ENCODE measurements at regions not wholly inside any gene's neighbourhood (a gene's known extent, or its start where the extent isn't known, plus 50 kb on each side); places are given as distances from the start of the nearest gene placed in this dataset.

DNA sequence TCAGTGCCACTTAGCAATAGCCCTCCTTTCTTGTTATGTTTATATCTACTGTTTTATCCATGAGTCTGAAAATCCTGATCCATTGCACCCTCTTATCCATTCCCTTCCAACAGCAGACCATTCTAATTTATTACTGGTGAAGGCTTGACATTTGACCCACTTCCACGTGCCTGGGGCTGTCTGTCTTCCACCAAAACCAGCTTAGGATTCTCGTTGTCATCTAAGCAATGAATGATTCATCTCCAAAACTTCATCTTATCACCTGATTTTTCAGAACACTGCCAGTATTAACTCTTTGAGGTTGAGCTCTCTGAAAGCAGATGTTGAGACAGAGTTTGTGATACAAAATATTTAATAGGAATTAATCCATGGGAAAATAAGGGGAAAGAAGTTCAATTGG lies 277.8 kb upstream of the FBXL7 start:
- TF ChIP-seq EGR1 (IDR thresholded peaks at IDR 0.05): no peak
- TF ChIP-seq CEBPB (IDR thresholded peaks at IDR 0.05): no peak
- no peak for TF ChIP-seq NFIC (IDR thresholded peaks at IDR 0.05)
- TF ChIP-seq, protein P1, sequence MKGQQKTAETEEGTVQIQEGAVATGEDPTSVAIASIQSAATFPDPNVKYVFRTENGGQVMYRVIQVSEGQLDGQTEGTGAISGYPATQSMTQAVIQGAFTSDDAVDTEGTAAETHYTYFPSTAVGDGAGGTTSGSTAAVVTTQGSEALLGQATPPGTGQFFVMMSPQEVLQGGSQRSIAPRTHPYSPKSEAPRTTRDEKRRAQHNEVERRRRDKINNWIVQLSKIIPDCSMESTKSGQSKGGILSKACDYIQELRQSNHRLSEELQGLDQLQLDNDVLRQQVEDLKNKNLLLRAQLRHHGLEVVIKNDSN (IDR thresholded peaks at IDR 0.05): no peak
- TF ChIP-seq, protein P2, sequence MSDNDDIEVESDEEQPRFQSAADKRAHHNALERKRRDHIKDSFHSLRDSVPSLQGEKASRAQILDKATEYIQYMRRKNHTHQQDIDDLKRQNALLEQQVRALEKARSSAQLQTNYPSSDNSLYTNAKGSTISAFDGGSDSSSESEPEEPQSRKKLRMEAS (IDR thresholded peaks at IDR 0.05): no peak
- no peak for TF ChIP-seq FOXM1 (IDR thresholded peaks at IDR 0.05; ENCODE audit: borderline replicate concordance, low read depth)
- no peak for TF ChIP-seq YY1 (IDR thresholded peaks at IDR 0.05; ENCODE audit: low read depth)
- no peak for TF ChIP-seq ZBTB7A (IDR thresholded peaks at IDR 0.05; ENCODE audit: low read depth)
- TF ChIP-seq TEAD4 (IDR thresholded peaks at IDR 0.05): no peak
- TF ChIP-seq TAF1 (IDR thresholded peaks at IDR 0.05; ENCODE audit: low read depth): no peak
- TF ChIP-seq TCF12 (IDR thresholded peaks at IDR 0.05; ENCODE audit: low read depth): no peak
- TF ChIP-seq EP300 (IDR thresholded peaks at IDR 0.05; ENCODE audit: borderline replicate concordance): no peak
- no peak for TF ChIP-seq RAD21 (IDR thresholded peaks at IDR 0.05; ENCODE audit: low read depth)
- TF ChIP-seq, protein P3, sequence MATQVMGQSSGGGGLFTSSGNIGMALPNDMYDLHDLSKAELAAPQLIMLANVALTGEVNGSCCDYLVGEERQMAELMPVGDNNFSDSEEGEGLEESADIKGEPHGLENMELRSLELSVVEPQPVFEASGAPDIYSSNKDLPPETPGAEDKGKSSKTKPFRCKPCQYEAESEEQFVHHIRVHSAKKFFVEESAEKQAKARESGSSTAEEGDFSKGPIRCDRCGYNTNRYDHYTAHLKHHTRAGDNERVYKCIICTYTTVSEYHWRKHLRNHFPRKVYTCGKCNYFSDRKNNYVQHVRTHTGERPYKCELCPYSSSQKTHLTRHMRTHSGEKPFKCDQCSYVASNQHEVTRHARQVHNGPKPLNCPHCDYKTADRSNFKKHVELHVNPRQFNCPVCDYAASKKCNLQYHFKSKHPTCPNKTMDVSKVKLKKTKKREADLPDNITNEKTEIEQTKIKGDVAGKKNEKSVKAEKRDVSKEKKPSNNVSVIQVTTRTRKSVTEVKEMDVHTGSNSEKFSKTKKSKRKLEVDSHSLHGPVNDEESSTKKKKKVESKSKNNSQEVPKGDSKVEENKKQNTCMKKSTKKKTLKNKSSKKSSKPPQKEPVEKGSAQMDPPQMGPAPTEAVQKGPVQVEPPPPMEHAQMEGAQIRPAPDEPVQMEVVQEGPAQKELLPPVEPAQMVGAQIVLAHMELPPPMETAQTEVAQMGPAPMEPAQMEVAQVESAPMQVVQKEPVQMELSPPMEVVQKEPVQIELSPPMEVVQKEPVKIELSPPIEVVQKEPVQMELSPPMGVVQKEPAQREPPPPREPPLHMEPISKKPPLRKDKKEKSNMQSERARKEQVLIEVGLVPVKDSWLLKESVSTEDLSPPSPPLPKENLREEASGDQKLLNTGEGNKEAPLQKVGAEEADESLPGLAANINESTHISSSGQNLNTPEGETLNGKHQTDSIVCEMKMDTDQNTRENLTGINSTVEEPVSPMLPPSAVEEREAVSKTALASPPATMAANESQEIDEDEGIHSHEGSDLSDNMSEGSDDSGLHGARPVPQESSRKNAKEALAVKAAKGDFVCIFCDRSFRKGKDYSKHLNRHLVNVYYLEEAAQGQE (IDR thresholded peaks at IDR 0.05; ENCODE audit: low read depth): no peak

DNA sequence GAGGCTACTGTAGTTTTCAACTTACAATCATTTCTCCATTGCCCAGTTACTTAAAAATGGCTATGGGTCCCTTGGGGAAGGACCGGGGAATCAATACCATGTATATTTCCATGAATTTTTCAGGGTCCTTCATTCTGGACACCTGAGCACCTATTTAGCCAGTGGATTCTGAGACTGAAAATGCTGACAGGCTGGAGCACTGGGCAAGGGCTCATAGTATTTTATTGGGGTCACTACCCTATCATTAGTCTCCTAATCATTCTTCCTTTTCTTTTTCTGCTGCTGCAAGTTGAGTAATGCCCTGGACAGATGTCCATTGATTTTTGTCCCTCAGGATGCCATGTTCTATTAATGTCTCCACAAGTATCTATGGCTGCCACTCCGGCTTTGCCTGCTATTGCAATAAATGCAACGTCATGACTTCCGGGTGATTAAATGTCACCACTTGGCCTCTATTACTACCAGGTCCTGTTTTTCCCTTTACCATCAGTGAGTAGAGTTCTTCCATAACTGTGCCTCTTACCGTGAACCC lies 279.3 kb upstream of the FBXL7 start:
- TF ChIP-seq TCF12 (IDR thresholded peaks at IDR 0.05; ENCODE audit: low read depth): no peak
- TF ChIP-seq EGR1 (IDR thresholded peaks at IDR 0.05): no peak
- TF ChIP-seq, protein P1 (IDR thresholded peaks at IDR 0.05): no peak
- no peak for TF ChIP-seq YY1 (IDR thresholded peaks at IDR 0.05; ENCODE audit: low read depth)
- TF ChIP-seq FOXM1 (IDR thresholded peaks at IDR 0.05; ENCODE audit: borderline replicate concordance, low read depth): no peak
- no peak for TF ChIP-seq TAF1 (IDR thresholded peaks at IDR 0.05; ENCODE audit: low read depth)
- TF ChIP-seq ZBTB7A (IDR thresholded peaks at IDR 0.05; ENCODE audit: low read depth): no peak
- no peak for TF ChIP-seq EP300 (IDR thresholded peaks at IDR 0.05; ENCODE audit: borderline replicate concordance)

DNA sequence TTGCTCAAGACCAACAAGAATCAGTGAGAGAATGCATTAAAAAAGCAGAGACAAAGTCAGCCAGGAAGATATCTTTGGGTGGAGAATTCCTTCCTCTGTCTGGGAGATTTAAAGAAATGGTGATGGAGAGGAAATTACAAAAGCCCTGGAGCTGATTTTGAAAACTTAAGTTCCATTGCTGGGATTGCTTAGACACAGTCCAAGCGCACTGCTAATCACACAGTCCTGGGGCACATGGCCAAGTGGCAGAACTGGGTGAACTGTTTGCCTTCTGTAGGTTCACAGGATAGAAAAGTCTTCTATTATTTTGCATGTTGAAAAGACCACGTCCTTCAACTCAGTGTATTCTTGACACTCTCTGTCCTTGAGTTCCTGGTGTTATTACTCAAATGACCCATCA lies 284.9 kb upstream of the FBXL7 start:
- TF ChIP-seq EGR1 (IDR thresholded peaks at IDR 0.05) (no peak), TCF12 (IDR thresholded peaks at IDR 0.05; ENCODE audit: low read depth) (no peak), ZBTB7A (IDR thresholded peaks at IDR 0.05; ENCODE audit: low read depth) (no peak), FOXM1 (IDR thresholded peaks at IDR 0.05; ENCODE audit: borderline replicate concordance, low read depth) (no peak), RAD21 (IDR thresholded peaks at IDR 0.05; ENCODE audit: low read depth) (no peak), EP300 (IDR thresholded peaks at IDR 0.05; ENCODE audit: borderline replicate concordance) (no peak), NFIC (IDR thresholded peaks at IDR 0.05) (no peak), CREB1 (IDR thresholded peaks at IDR 0.05; ENCODE audit: low read depth) (no peak), TAF1 (IDR thresholded peaks at IDR 0.05; ENCODE audit: low read depth) (no peak), YY1 (IDR thresholded peaks at IDR 0.05; ENCODE audit: low read depth) (no peak), TEAD4 (IDR thresholded peaks at IDR 0.05) (no peak)
- TF ChIP-seq, protein P1 (IDR thresholded peaks at IDR 0.05): no peak
- TF ChIP-seq, protein P3 (IDR thresholded peaks at IDR 0.05; ENCODE audit: low read depth): no peak

DNA sequence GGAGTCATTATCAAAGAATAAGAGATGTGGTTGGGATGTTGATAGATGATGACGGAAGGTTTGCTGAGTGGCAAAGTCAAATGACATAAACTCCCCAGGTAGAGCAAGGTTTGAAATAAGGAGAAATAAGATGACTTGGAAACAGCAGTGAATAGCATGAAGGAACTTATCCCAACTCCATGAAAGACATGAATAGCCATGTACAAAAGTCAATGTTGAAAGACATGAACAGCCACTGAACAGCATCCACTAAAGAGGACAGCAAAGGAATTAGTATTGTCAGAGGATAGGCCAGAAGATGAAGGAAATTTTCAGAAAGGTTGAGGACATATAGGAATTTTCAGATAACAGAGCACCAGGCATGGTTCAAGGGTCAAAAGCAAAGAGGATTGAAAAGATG lies 286.0 kb upstream of the FBXL7 start:
- TF ChIP-seq, protein P2 (IDR thresholded peaks at IDR 0.05): no peak
- TF ChIP-seq RAD21 (IDR thresholded peaks at IDR 0.05; ENCODE audit: low read depth): no peak
- no peak for TF ChIP-seq NFIC (IDR thresholded peaks at IDR 0.05)
- TF ChIP-seq EGR1 (IDR thresholded peaks at IDR 0.05): no peak
- no peak for TF ChIP-seq CREB1 (IDR thresholded peaks at IDR 0.05; ENCODE audit: low read depth)
- TF ChIP-seq EP300 (IDR thresholded peaks at IDR 0.05; ENCODE audit: borderline replicate concordance): no peak
- TF ChIP-seq, protein P3 (IDR thresholded peaks at IDR 0.05; ENCODE audit: low read depth): no peak

Data from Ishikawa (cell line).